ENCODE measurements at regions not wholly inside any gene's neighbourhood (a gene's known extent, or its start where the extent isn't known, plus 50 kb on each side); places are given as distances from the start of the nearest gene placed in this dataset.

GRCh38 chr6:98310443-98310842, 523.9 kb upstream of the POU3F2 start:
- WGBS, 2 donors = 39 to 45% methylated on average over 5 of the region's 5 CpGs
- no peaks in the 10 kb centered on the region for H3K36me3 ChIP-seq (replicated peaks in 1 of 2; ENCODE audit: insufficient read depth in 1 of 2, low read depth in 2 of 2)
- TF ChIP-seq CTCF (IDR thresholded peaks at IDR 0.05) (no peak), POLR2A (IDR thresholded peaks at IDR 0.05) (no peak)

GRCh38 chr6:98323605-98324004, 510.8 kb upstream of the POU3F2 start:
- H3K36me3 ChIP-seq (replicated peaks in 1 of 2; ENCODE audit: insufficient read depth in 1 of 2, low read depth in 2 of 2) = no peaks in the 10 kb centered on the region
- H3K9me3 ChIP-seq = no peaks in the 10 kb centered on the region
- TF ChIP-seq CTCF (IDR thresholded peaks at IDR 0.05) (no peak), POLR2A (IDR thresholded peaks at IDR 0.05) (no peak)
- no peaks in the 10 kb centered on the region for H3K27me3 ChIP-seq
- intact Hi-C loops (cut with DNase I) = no loop called here
- ATAC-seq = no peak
- H3K4me1 ChIP-seq = no peaks in the 10 kb centered on the region
- no peak overlapping the region for H3K27ac ChIP-seq
- H3K4me3 ChIP-seq = no peak overlapping the region
- DNase-seq = no peak
- WGBS, 2 donors = 26 to 27% methylated on average over 3 of the region's 3 CpGs

More at GRCh38 chr6:98310443-98310842, 523.9 kb upstream of the POU3F2 start:
- Histone ChIP-seq H3K4me3 (no peak overlapping the region), H3K27ac (no peak overlapping the region), H3K9me3 (no peaks in the 10 kb centered on the region), H3K27me3 (no peaks in the 10 kb centered on the region), H3K4me1 (no peaks in the 10 kb centered on the region)
- intact Hi-C loops (cut with DNase I) = no loop called here
- DNase-seq (no peak), ATAC-seq (no peak)

GRCh38 chr6:98324446-98324845, 509.9 kb upstream of the POU3F2 start:
- Histone ChIP-seq H3K36me3 (replicated peaks in 1 of 2; ENCODE audit: insufficient read depth in 1 of 2, low read depth in 2 of 2) (no peaks in the 10 kb centered on the region), H3K27ac (no peak overlapping the region), H3K4me1 (no peaks in the 10 kb centered on the region), H3K4me3 (no peak overlapping the region), H3K27me3 (no peaks in the 10 kb centered on the region), H3K9me3 (no peaks in the 10 kb centered on the region)
- no peak for ATAC-seq
- 41 to 43% methylated on average over 3 of the region's 3 CpGs for WGBS, 2 donors
- no peak for TF ChIP-seq CTCF (IDR thresholded peaks at IDR 0.05)
- no peak for TF ChIP-seq POLR2A (IDR thresholded peaks at IDR 0.05)
- DNase-seq = no peak
- intact Hi-C loops (cut with DNase I) = no loop called here

GRCh38 chr6:98325366-98325765, 509.0 kb upstream of the POU3F2 start:
- DNase-seq (no peak), ATAC-seq (no peak)
- no peaks in the 10 kb centered on the region for H3K36me3 ChIP-seq (replicated peaks in 1 of 2; ENCODE audit: insufficient read depth in 1 of 2, low read depth in 2 of 2)
- intact Hi-C loops (cut with DNase I) = no loop called here
- H3K4me3 ChIP-seq = no peak overlapping the region
- WGBS, 2 donors = 40 to 46% methylated on average over 1 of the region's 1 CpG
- no peaks in the 10 kb centered on the region for H3K4me1 ChIP-seq
- no peaks in the 10 kb centered on the region for H3K27me3 ChIP-seq
- no peak for TF ChIP-seq POLR2A (IDR thresholded peaks at IDR 0.05)
- no peaks in the 10 kb centered on the region for H3K9me3 ChIP-seq
- H3K27ac ChIP-seq = no peak overlapping the region

GRCh38 chr6:98333273-98333672, 501.1 kb upstream of the POU3F2 start:
- ATAC-seq (no peak), DNase-seq (no peak)
- Histone ChIP-seq H3K36me3 (replicated peaks in 1 of 2; ENCODE audit: insufficient read depth in 1 of 2, low read depth in 2 of 2) (no peaks in the 10 kb centered on the region), H3K4me1 (no peaks in the 10 kb centered on the region), H3K27ac (no peak overlapping the region), H3K27me3 (no peaks in the 10 kb centered on the region), H3K4me3 (no peak overlapping the region), H3K9me3 (no peaks in the 10 kb centered on the region)
- 55 to 58% methylated on average over 2 of the region's 2 CpGs for WGBS, 2 donors
- no peak for TF ChIP-seq POLR2A (IDR thresholded peaks at IDR 0.05)
- TF ChIP-seq CTCF (IDR thresholded peaks at IDR 0.05) = no peak
- intact Hi-C loops (cut with DNase I) = no loop called here
